Cardiac muscle cell (in vitro differentiated cells and primary cell): ENCODE measurements at regions not wholly inside any gene's neighbourhood (a gene's known extent, or its start where the extent isn't known, plus 50 kb on each side); places are given as distances from the start of the nearest gene placed in this dataset.

Source experiments
- DNase-seq, 2 donors: peaks; one replicate each; pipeline versions ENCODE4 v3.0.0 to v3.0.0-alpha.2; 2010 to 2017; ENCODE audit warnings: low read depth in 1 of 2, low spot score in 1 of 2
- H3K27ac ChIP-seq: fragments of 200-600 bp; sonication (generic); 2 replicates; pipeline ENCODE4 v1.5.1; 2016
- H3K27me3 ChIP-seq: fragments of 200-600 bp; sonication (generic); 2 replicates; pipeline ENCODE4 v1.6.0; 2016; ENCODE audit warnings: control low read depth
- H3K36me3 ChIP-seq: fragments of 200-600 bp; sonication (generic); 2 replicates; pipeline ENCODE4 v1.5.1; 2016; ENCODE audit warnings: control low read depth
- H3K4me1 ChIP-seq: fragments of 200-600 bp; sonication (generic); 2 replicates; pipeline ENCODE4 v1.8.1; 2017; ENCODE audit warnings: low read depth, mild to moderate bottlenecking, mixed run types
- H3K4me3 ChIP-seq: fragments of 200-600 bp; sonication (generic); 2 replicates; pipeline ENCODE4 v1.5.1; 2016; ENCODE audit warnings: mild to moderate bottlenecking
- H3K9me3 ChIP-seq: fragments of 200-600 bp; sonication (generic); 2 replicates; pipeline ENCODE4 v1.5.1; 2017; ENCODE audit warnings: low read depth, mild to moderate bottlenecking, control low read depth
- CTCF ChIP-seq: IDR thresholded peaks from 2 replicates; pipeline ENCODE4 v1.5.1; 2012; ENCODE audit warnings: low read depth, mild to moderate bottlenecking, low read length

- no peaks in the 10 kb centered on the region for H3K9me3 ChIP-seq
- no peak for DNase-seq
- H3K27me3 ChIP-seq = no peaks in the 10 kb centered on the region
- no peak overlapping the region for H3K27ac ChIP-seq
- no peak overlapping the region for H3K4me3 ChIP-seq
- H3K36me3 ChIP-seq = no peaks in the 10 kb centered on the region
- H3K4me1 ChIP-seq = peaks cover 29% of the 10 kb centered on the region
- TF ChIP-seq CTCF = no peak
Measured at GRCh38 chr15:88403351-88403791, 63.8 kb downstream of the MRPL46 start.

- no peaks in the 10 kb centered on the region for H3K36me3 ChIP-seq
- TF ChIP-seq CTCF = no peak
- H3K9me3 ChIP-seq = no peaks in the 10 kb centered on the region
- H3K4me3 ChIP-seq = no peak overlapping the region
- H3K27ac ChIP-seq = peak overlapping the region; percentile 78
- H3K4me1 ChIP-seq = peaks cover 29% of the 10 kb centered on the region
- DNase-seq = peak in 1 of 2 donors; percentile 47
- no peaks in the 10 kb centered on the region for H3K27me3 ChIP-seq
Measured at GRCh38 chr15:88401996-88402656, 65.1 kb downstream of the MRPL46 start.

- Histone ChIP-seq H3K4me1 (peaks cover 29% of the 10 kb centered on the region), H3K27me3 (no peaks in the 10 kb centered on the region), H3K36me3 (no peaks in the 10 kb centered on the region), H3K4me3 (no peak overlapping the region), H3K9me3 (no peaks in the 10 kb centered on the region), H3K27ac (peak overlapping the region; percentile 78)
- no peak for DNase-seq
- no peak for TF ChIP-seq CTCF
Measured at GRCh38 chr15:88401251-88401995, 65.8 kb downstream of the MRPL46 start.

GRCh38 chr15:88400591-88401250 lies 66.5 kb downstream of the MRPL46 start:
- Histone ChIP-seq H3K27me3 (no peaks in the 10 kb centered on the region), H3K36me3 (no peaks in the 10 kb centered on the region), H3K4me1 (peaks cover 29% of the 10 kb centered on the region), H3K4me3 (no peak overlapping the region), H3K9me3 (no peaks in the 10 kb centered on the region), H3K27ac (peak overlapping the region; percentile 78)
- peak in 1 of 2 donors; percentile 6 for DNase-seq
- no peak for TF ChIP-seq CTCF

GRCh38 chr15:88400084-88400483 lies 67.1 kb downstream of the MRPL46 start:
- no peak overlapping the region for H3K4me3 ChIP-seq
- H3K27me3 ChIP-seq = no peaks in the 10 kb centered on the region
- H3K27ac ChIP-seq = no peak overlapping the region
- peaks cover 29% of the 10 kb centered on the region for H3K4me1 ChIP-seq
- H3K9me3 ChIP-seq = no peaks in the 10 kb centered on the region
- TF ChIP-seq CTCF = no peak
- no peaks in the 10 kb centered on the region for H3K36me3 ChIP-seq
- no peak for DNase-seq
